ENCODE measurements at regions not wholly inside any gene's neighbourhood (a gene's known extent, or its start where the extent isn't known, plus 50 kb on each side); places are given as distances from the start of the nearest gene placed in this dataset.

DNA sequence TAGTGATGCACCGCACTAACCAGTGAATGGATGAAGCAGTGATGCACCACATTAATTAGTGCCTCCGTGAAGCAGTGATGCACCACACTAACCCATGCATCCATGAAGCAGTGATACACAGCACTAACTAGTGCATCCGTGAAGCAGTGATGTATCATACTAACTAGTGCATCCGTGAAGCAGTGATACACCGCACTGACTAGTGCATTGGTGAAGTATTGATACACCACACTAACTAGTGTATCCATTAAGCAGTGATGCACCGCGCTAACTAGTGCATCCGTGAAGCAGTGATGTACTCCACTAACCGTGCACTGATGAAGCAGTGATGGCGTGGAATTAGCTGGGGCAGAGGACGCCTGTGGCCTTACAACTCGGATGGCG, 80.6 kb upstream of the NKD1 start:
- H3K4me1 Mint-ChIP-seq: no peaks in the 10 kb centered on the region
- intact Hi-C loops (cut with micrococcal nuclease): no loop called here
- TF ChIP-seq, protein P1, sequence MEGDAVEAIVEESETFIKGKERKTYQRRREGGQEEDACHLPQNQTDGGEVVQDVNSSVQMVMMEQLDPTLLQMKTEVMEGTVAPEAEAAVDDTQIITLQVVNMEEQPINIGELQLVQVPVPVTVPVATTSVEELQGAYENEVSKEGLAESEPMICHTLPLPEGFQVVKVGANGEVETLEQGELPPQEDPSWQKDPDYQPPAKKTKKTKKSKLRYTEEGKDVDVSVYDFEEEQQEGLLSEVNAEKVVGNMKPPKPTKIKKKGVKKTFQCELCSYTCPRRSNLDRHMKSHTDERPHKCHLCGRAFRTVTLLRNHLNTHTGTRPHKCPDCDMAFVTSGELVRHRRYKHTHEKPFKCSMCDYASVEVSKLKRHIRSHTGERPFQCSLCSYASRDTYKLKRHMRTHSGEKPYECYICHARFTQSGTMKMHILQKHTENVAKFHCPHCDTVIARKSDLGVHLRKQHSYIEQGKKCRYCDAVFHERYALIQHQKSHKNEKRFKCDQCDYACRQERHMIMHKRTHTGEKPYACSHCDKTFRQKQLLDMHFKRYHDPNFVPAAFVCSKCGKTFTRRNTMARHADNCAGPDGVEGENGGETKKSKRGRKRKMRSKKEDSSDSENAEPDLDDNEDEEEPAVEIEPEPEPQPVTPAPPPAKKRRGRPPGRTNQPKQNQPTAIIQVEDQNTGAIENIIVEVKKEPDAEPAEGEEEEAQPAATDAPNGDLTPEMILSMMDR (IDR thresholded peaks at IDR 0.05): no peak
- no peak for DNase-seq
- no peak overlapping the region for H3K4me3 ChIP-seq (replicated peaks in 1 of 3; ENCODE audit: low read depth in 2 of 3, low read length in 3 of 3)
- H3K4me3 Mint-ChIP-seq: peak overlapping the region in 1 of 2 donors; percentile 37
- H3K9me3 Mint-ChIP-seq: peaks cover 0 to 4% (median 0%) of the 10 kb centered on the region in 7 donors
- no peaks in the 10 kb centered on the region for H3K4me1 ChIP-seq (ENCODE audit: control insufficient read depth in 1 of 2, insufficient read depth in 2 of 2, low read length in 2 of 2)
- no peaks in the 10 kb centered on the region for H3K9me3 ChIP-seq (replicated peaks in 1 of 2; ENCODE audit: control insufficient read depth in 1 of 2, insufficient read depth in 1 of 2, low read length in 2 of 2)
- H2AFZ ChIP-seq (ENCODE audit: insufficient read depth, low read depth, low read length, poor library complexity, severe bottlenecking): no peak overlapping the region
- peaks cover 42 to 46% (median 44%) of the 10 kb centered on the region in 3 donors for H3K27me3 Mint-ChIP-seq (ENCODE audit: low read depth in 3 of 3)
- no peaks in the 10 kb centered on the region for H3K36me3 Mint-ChIP-seq
- H3K79me2 ChIP-seq (ENCODE audit: insufficient read depth, low read length): no peaks in the 10 kb centered on the region
- H3K27me3 ChIP-seq (ENCODE audit: control insufficient read depth in 2 of 2, insufficient read depth in 2 of 2, low read length in 2 of 2): peaks cover 8 to 41% of the 10 kb centered on the region in 2 donors
- WGBS (ENCODE audit: insufficient coverage): 47% methylated on average over 9 of the region's 13 CpGs
- no peaks in the 10 kb centered on the region for H4K20me1 ChIP-seq (ENCODE audit: insufficient read depth, low read length)
- no peaks in the 10 kb centered on the region for H3K36me3 ChIP-seq (replicated peaks in 1 of 2; ENCODE audit: control insufficient read depth in 1 of 2, insufficient read depth in 2 of 2, low read length in 2 of 2)
- no peak overlapping the region for H3K27ac ChIP-seq (ENCODE audit: low read depth in 1 of 2, low read length in 2 of 2)
- H3K27ac Mint-ChIP-seq: no peak overlapping the region
- H3K4me2 ChIP-seq (replicated peaks; ENCODE audit: extremely low read depth, low read length, poor library complexity, severe bottlenecking): no peak overlapping the region
- no peak overlapping the region for H3K9ac ChIP-seq (ENCODE audit: insufficient read depth, low read length, poor library complexity, severe bottlenecking)

- Histone ChIP-seq H3K9ac (ENCODE audit: insufficient read depth, low read length, poor library complexity, severe bottlenecking) (no peak overlapping the region), H2AFZ (ENCODE audit: insufficient read depth, low read depth, low read length, poor library complexity, severe bottlenecking) (no peak overlapping the region), H3K79me2 (ENCODE audit: insufficient read depth, low read length) (no peaks in the 10 kb centered on the region), H3K4me1 (ENCODE audit: control insufficient read depth in 1 of 2, insufficient read depth in 2 of 2, low read length in 2 of 2) (no peaks in the 10 kb centered on the region), H3K27me3 (ENCODE audit: control insufficient read depth in 2 of 2, insufficient read depth in 2 of 2, low read length in 2 of 2) (peaks cover 8 to 40% of the 10 kb centered on the region in 2 donors), H4K20me1 (ENCODE audit: insufficient read depth, low read length) (no peaks in the 10 kb centered on the region), H3K27ac (ENCODE audit: low read depth in 1 of 2, low read length in 2 of 2) (no peak overlapping the region), H3K36me3 (replicated peaks in 1 of 2; ENCODE audit: control insufficient read depth in 1 of 2, insufficient read depth in 2 of 2, low read length in 2 of 2) (no peaks in the 10 kb centered on the region), H3K4me2 (replicated peaks; ENCODE audit: extremely low read depth, low read length, poor library complexity, severe bottlenecking) (no peak overlapping the region), H3K9me3 (replicated peaks in 1 of 2; ENCODE audit: control insufficient read depth in 1 of 2, insufficient read depth in 1 of 2, low read length in 2 of 2) (no peaks in the 10 kb centered on the region), H3K4me3 (replicated peaks in 1 of 3; ENCODE audit: low read depth in 2 of 3, low read length in 3 of 3) (no peak overlapping the region)
- peaks cover 42 to 44% (median 43%) of the 10 kb centered on the region in 3 donors for H3K27me3 Mint-ChIP-seq (ENCODE audit: low read depth in 3 of 3)
- TF ChIP-seq, protein P1 (IDR thresholded peaks at IDR 0.05): no peak
- H3K4me3 Mint-ChIP-seq: no peak overlapping the region
- H3K27ac Mint-ChIP-seq: peak overlapping the region in 1 of 7 donors; percentile 19
- DNase-seq: no peak
- intact Hi-C loops (cut with micrococcal nuclease): no loop called here
- peaks cover 0 to 4% (median 0%) of the 10 kb centered on the region in 7 donors for H3K9me3 Mint-ChIP-seq
- 100% methylated on average over 1 of the region's 2 CpGs for WGBS (ENCODE audit: insufficient coverage)
- no peaks in the 10 kb centered on the region for H3K4me1 Mint-ChIP-seq
- H3K36me3 Mint-ChIP-seq: no peaks in the 10 kb centered on the region
These were observed 82.0 kb upstream of the NKD1 start for GRCh38 chr16:50466170-50466569.

Measured in CD14-positive monocyte (primary cell).